Adrenal gland (tissue), 9 donors: ENCODE measurements at regions not wholly inside any gene's neighbourhood (a gene's known extent, or its start where the extent isn't known, plus 50 kb on each side); places are given as distances from the start of the nearest gene placed in this dataset.

Source experiments
- DNase-seq, 7 donors: peaks; one replicate each; pipeline ENCODE4 v3.0.0-alpha.2; 2019 to 2020
- H3K27ac ChIP-seq, 5 donors: fragments of 200-600 bp; sonication (generic) in 4 of 5; 1 replicate in 3 of 5; 2 replicates in 2 of 5; pipeline versions ENCODE4 v1.5.1 to v1.8.0; 2016 to 2020; ENCODE audit warnings: mild to moderate bottlenecking in 1 of 5
- H3K27me3 ChIP-seq: fragments of 200-600 bp; 2 replicates; pipeline ENCODE4 v1.8.0; 2021
- H3K36me3 ChIP-seq, 2 donors: fragments of 200-600 bp; replicated peaks in 1 of 2; 1 replicate in 1 of 2; 2 replicates in 1 of 2; pipeline versions ENCODE4 v1.5.1 to v1.8.0; 2018 to 2022
- H3K4me1 ChIP-seq, 2 donors: fragments of 200-600 bp; replicated peaks in 1 of 2; 1 replicate in 1 of 2; 2 replicates in 1 of 2; pipeline versions ENCODE4 v1.5.1 to v1.8.0; 2018 to 2021
- H3K4me3 ChIP-seq, 4 donors: fragments of 200-600 bp; sonication (generic) in 3 of 4; one replicate each; pipeline ENCODE4 v1.5.1; 2016 to 2018
- H3K9me3 ChIP-seq, 3 donors: fragments of 200-600 bp; sonication (generic) in 1 of 3; replicated peaks in 1 of 3; 1 replicate in 2 of 3; 2 replicates in 1 of 3; pipeline versions ENCODE4 v1.5.1 to v1.8.0; 2016 to 2021
- POLR2A ChIP-seq, 2 donors: fragments of 450-650 bp; IDR thresholded peaks; one replicate each; pipeline ENCODE4 v1.6.1; 2017; ENCODE audit warnings: antibody characterized with exemption in 2 of 2, mild to moderate bottlenecking in 2 of 2, moderate library complexity in 1 of 2
- WGBS, 4 donors: extraction: QIAGEN DNeasy Blood & Tissue Kit in 2 of 4; methylation state at CpG; one replicate each; pipeline versions ENCODE4 v1.1.5 to v1.1.7; 2013 to 2017; 5-methylcytosine and 5-hydroxymethylcytosine counted together
- intact Hi-C, 2 donors: fragments of 100-400 bp; cut with DNase I; formaldehyde crosslinking; loops; one replicate each; pipeline versions ENCODE4 v1.14.1 to v1.15.0; 2022 to 2023
- TF ChIP-seq, protein P1 (sequence below), 6 experiments: fragments of 450-650 bp in 4 of 6; fragments of 200-600 bp in 2 of 6; sonication (generic) in 1 of 6; IDR thresholded peaks; 1 replicate in 5 of 6; 2 replicates in 1 of 6; pipeline versions ENCODE4 v1.5.1 to v1.8.0; 2016 to 2021; ENCODE audit warnings: antibody characterized with exemption in 6 of 6, mild to moderate bottlenecking in 2 of 6, moderate library complexity in 1 of 6
- donor health status: healthy with polysubstance abuse.
- donor health status: Bipolar disorder and iron deficiency.
- donor health status: DM: yes; HTN: yes; CAD: no.
- donor health status: DM: no; HTN: no; CAD: no.
- donor health status: DM: no; HTN: no; CAD: no.

DNA sequence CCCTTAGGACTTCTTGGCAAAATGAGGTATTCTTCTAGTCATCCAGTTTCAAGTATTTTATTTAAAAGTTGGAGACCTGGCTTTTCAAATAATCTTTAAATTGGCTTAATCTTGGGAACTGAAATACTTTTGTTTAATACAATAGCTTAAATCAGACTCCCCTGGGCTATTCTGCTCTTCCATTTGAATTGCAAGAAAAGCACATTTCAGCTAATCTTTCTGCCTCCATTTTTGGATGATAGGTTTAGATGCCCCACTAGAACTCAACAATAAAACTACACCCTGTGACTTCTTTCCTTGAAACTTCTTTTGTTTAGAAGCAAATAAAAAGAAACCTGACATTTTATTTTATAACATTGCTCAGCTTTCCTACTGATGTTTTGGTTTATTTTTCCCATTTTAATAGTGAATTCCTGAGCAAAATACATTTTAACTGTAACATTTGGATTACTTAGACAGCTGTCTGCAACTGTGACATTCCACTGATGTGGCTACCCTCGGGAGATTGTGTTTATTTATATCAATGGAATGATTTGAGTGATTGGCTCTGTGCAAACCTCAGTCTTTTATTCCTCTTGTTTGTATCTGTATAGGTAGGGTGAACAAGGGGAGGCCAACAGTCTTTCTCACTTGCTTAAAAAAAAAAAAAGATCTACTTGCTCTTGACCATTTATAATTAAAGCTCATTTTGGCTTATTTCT lies 1045.8 kb upstream of the CNTN5 start:
- no peak for TF ChIP-seq POLR2A (IDR thresholded peaks at IDR 0.05)
- TF ChIP-seq, protein P1, sequence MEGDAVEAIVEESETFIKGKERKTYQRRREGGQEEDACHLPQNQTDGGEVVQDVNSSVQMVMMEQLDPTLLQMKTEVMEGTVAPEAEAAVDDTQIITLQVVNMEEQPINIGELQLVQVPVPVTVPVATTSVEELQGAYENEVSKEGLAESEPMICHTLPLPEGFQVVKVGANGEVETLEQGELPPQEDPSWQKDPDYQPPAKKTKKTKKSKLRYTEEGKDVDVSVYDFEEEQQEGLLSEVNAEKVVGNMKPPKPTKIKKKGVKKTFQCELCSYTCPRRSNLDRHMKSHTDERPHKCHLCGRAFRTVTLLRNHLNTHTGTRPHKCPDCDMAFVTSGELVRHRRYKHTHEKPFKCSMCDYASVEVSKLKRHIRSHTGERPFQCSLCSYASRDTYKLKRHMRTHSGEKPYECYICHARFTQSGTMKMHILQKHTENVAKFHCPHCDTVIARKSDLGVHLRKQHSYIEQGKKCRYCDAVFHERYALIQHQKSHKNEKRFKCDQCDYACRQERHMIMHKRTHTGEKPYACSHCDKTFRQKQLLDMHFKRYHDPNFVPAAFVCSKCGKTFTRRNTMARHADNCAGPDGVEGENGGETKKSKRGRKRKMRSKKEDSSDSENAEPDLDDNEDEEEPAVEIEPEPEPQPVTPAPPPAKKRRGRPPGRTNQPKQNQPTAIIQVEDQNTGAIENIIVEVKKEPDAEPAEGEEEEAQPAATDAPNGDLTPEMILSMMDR (IDR thresholded peaks at IDR 0.05) = no peak

DNA sequence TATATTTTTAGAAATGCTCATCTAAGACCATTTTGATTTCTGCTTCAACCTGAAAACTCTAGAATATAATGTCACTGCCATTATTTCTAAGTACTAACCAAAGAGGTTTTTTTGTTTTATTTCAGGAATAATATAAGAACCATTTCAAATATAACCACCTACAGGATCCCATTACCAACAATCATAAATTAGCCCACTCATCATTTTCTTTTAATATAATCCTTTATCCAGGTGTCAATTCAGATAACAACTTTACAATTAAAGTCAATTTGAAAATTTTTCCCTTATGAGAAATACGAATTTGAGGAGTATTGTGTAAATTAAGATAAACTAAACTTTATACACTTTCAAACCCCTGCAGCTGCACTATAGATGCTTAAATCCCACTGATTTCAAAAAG lies 1043.0 kb upstream of the CNTN5 start:
- H3K27ac ChIP-seq = no peak overlapping the region
- DNase-seq = no peak
- WGBS, 4 donors = 59 to 69% (median 60%) methylated on average over 1 of the region's 1 CpG

More for the DNA sequence above, 1045.8 kb upstream of the CNTN5 start:
- intact Hi-C loops = no loop called here
- 33 to 46% (median 43%) methylated on average over 1 of the region's 1 CpG for WGBS, 4 donors
- Histone ChIP-seq H3K9me3 (no peaks in the 10 kb centered on the region), H3K4me3 (no peak overlapping the region), H3K36me3 (no peaks in the 10 kb centered on the region), H3K27me3 (no peaks in the 10 kb centered on the region), H3K27ac (no peak overlapping the region), H3K4me1 (no peaks in the 10 kb centered on the region)
- no peak for DNase-seq

DNA sequence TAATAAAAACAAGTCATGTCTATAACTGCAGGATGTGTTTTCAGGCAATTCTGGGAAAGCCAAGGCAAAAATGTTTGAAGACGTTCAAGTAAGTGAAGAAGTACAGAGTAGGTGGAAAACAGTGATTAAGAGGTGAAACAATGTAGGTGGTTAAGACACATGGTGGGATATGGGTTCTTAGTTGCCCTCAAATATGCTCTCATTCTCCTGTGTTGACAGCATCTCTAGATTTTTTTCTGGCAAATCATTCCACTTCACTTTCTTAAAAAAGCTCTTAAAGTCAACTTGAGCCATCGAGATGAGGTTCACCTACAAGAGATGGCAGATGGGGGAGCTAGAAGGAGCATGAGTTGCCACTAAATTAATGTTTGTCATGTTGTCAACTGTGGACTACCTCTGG lies 1041.0 kb upstream of the CNTN5 start:
- intact Hi-C loops = no loop called here
- WGBS, 4 donors = 90 to 95% (median 93%) methylated on average over 2 of the region's 2 CpGs
- H3K4me1 ChIP-seq = no peaks in the 10 kb centered on the region
- no peak for DNase-seq
- H3K27me3 ChIP-seq = no peaks in the 10 kb centered on the region
- no peaks in the 10 kb centered on the region for H3K9me3 ChIP-seq
- TF ChIP-seq, protein P1 (IDR thresholded peaks at IDR 0.05) = no peak
- TF ChIP-seq POLR2A (IDR thresholded peaks at IDR 0.05) = no peak
- H3K27ac ChIP-seq = no peak overlapping the region
- no peaks in the 10 kb centered on the region for H3K36me3 ChIP-seq
- no peak overlapping the region for H3K4me3 ChIP-seq

More for the DNA sequence above, 1043.0 kb upstream of the CNTN5 start:
- Histone ChIP-seq H3K9me3 (no peaks in the 10 kb centered on the region), H3K27me3 (no peaks in the 10 kb centered on the region), H3K4me3 (no peak overlapping the region), H3K4me1 (no peaks in the 10 kb centered on the region), H3K36me3 (no peaks in the 10 kb centered on the region)
- TF ChIP-seq, protein P1 (IDR thresholded peaks at IDR 0.05) = no peak
- no peak for TF ChIP-seq POLR2A (IDR thresholded peaks at IDR 0.05)
- intact Hi-C loops = no loop called here

DNA sequence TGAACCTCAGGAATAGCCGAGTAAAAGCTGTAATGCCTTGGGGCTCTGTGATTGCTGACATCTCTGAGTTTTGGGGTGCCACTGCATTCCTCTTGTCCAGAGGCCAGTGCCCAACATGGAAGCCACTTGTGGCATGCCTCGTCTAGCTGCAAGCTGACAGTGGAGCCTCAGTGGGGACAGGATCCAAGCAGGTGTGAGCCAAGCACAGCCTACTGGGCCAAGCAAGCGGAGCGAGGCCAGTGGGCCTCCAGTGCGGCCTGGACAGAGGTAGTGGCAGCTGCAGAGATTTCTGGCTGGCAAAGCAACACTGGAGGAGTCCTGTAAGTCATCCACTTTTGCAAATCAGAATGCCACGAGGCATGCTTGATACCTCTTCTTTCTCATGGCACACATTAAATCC lies 1038.2 kb upstream of the CNTN5 start:
- 88 to 96% (median 90%) methylated on average over 5 to 6 of the region's 6 CpGs for WGBS, 4 donors
- no peaks in the 10 kb centered on the region for H3K9me3 ChIP-seq
- no peaks in the 10 kb centered on the region for H3K27me3 ChIP-seq
- no peak for DNase-seq
- TF ChIP-seq, protein P1 (IDR thresholded peaks at IDR 0.05) = no peak
- TF ChIP-seq POLR2A (IDR thresholded peaks at IDR 0.05) = no peak
- intact Hi-C loops = no loop called here
- H3K4me3 ChIP-seq = no peak overlapping the region
- no peaks in the 10 kb centered on the region for H3K4me1 ChIP-seq
- H3K27ac ChIP-seq = no peak overlapping the region
- no peaks in the 10 kb centered on the region for H3K36me3 ChIP-seq
